KMS-11 (cell line): ENCODE measurements at regions not wholly inside any gene's neighbourhood (a gene's known extent, or its start where the extent isn't known, plus 50 kb on each side); places are given as distances from the start of the nearest gene placed in this dataset.

Experiments
- H2AFZ ChIP-seq: fragments of 200-600 bp; sonication (generic); 2 replicates; pipeline ENCODE4 v1.6.1; 2016; ENCODE audit warnings: antibody characterized with exemption, mixed run types, low read depth
- H3K27ac ChIP-seq: fragments of 200-600 bp; sonication (generic); 2 replicates; pipeline ENCODE4 v1.6.1; 2016; ENCODE audit warnings: mild to moderate bottlenecking, mixed run types
- H3K27me3 ChIP-seq: fragments of 200-600 bp; sonication (generic); 2 replicates; pipeline ENCODE4 v1.6.1; 2017; ENCODE audit warnings: mild to moderate bottlenecking, low read depth, mixed run types, moderate library complexity; ENCODE audit not compliant: insufficient read depth
- H3K36me3 ChIP-seq: fragments of 200-600 bp; sonication (generic); 2 replicates; pipeline ENCODE4 v1.6.1; 2017; ENCODE audit warnings: mild to moderate bottlenecking, mixed run types; ENCODE audit not compliant: insufficient read depth
- H3K4me1 ChIP-seq: fragments of 200-600 bp; sonication (generic); 2 replicates; pipeline ENCODE4 v1.6.1; 2016; ENCODE audit warnings: mild to moderate bottlenecking, low read depth, mixed run types; ENCODE audit not compliant: poor library complexity, severe bottlenecking
- H3K4me2 ChIP-seq: fragments of 200-600 bp; sonication (generic); 2 replicates; pipeline ENCODE4 v1.7.0; 2016; ENCODE audit warnings: mild to moderate bottlenecking, mixed run types
- H3K4me3 ChIP-seq: fragments of 200-600 bp; sonication (generic); IDR thresholded peaks from 2 replicates; pipeline ENCODE4 v1.6.1; 2017; ENCODE audit warnings: low read depth, low read length, mixed read lengths; ENCODE audit not compliant: insufficient read depth
- H3K79me2 ChIP-seq: fragments of 200-600 bp; sonication (generic); 2 replicates; pipeline ENCODE4 v1.6.1; 2016; ENCODE audit warnings: low read depth, mixed run types; ENCODE audit not compliant: insufficient read depth
- H3K9ac ChIP-seq: fragments of 200-600 bp; sonication (generic); 2 replicates; pipeline ENCODE4 v1.6.1; 2016; ENCODE audit warnings: mild to moderate bottlenecking, mixed run types
- H4K20me1 ChIP-seq: fragments of 200-600 bp; sonication (generic); 2 replicates; pipeline ENCODE4 v1.6.1; 2016; ENCODE audit warnings: mild to moderate bottlenecking, mixed run types; ENCODE audit not compliant: insufficient read depth
- CTCF ChIP-seq: fragments of 200-600 bp; sonication (generic); conservative IDR thresholded peaks from 2 replicates; pipeline ENCODE4 v1.6.1; 2017; ENCODE audit warnings: low read depth, mild to moderate bottlenecking, antibody characterized with exemption, low read length, moderate library complexity, mixed read lengths

GRCh38 chr21:35344582-35344981 lies 295.5 kb upstream of the RUNX1 start:
- Histone ChIP-seq H4K20me1 (no peaks in the 10 kb centered on the region), H3K4me1 (no peaks in the 10 kb centered on the region), H3K27me3 (no peaks in the 10 kb centered on the region), H3K4me3 (no peak overlapping the region), H3K27ac (no peak overlapping the region), H3K79me2 (no peaks in the 10 kb centered on the region), H2AFZ (no peak overlapping the region), H3K36me3 (no peaks in the 10 kb centered on the region), H3K9ac (no peak overlapping the region), H3K4me2 (no peak overlapping the region)
- no peak for TF ChIP-seq CTCF

GRCh38 chr21:35343046-35343819 lies 294.1 kb upstream of the RUNX1 start:
- no peaks in the 10 kb centered on the region for H3K27me3 ChIP-seq
- H3K36me3 ChIP-seq, result no peaks in the 10 kb centered on the region
- no peak overlapping the region for H3K4me3 ChIP-seq
- H3K79me2 ChIP-seq, result no peaks in the 10 kb centered on the region
- no peak for TF ChIP-seq CTCF
- no peak overlapping the region for H3K4me2 ChIP-seq
- H2AFZ ChIP-seq, result no peak overlapping the region
- H3K27ac ChIP-seq, result no peak overlapping the region
- no peaks in the 10 kb centered on the region for H4K20me1 ChIP-seq
- H3K9ac ChIP-seq, result no peak overlapping the region
- H3K4me1 ChIP-seq, result no peaks in the 10 kb centered on the region

DNA sequence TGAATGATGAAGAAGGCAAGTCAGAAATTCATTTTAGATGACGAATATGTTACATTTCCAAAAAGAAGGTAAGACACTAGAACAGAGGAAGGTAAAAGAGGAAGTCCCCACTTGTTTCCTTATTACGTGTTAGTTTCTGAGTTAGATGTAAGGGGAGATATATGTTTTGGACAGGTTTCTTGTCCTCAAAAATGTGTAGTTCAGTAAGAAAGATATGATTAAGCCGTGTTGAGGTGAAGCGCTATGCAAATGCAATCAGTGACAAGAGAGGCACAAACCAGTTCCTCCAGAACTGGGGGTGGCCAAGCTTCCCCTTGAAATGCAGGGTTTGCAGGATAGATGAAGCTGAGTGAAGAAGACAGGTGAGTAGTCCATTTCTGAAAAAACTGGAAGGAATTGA lies 293.3 kb upstream of the RUNX1 start:
- H3K4me2 ChIP-seq, result no peak overlapping the region
- H3K4me1 ChIP-seq, result no peaks in the 10 kb centered on the region
- no peaks in the 10 kb centered on the region for H3K79me2 ChIP-seq
- no peak overlapping the region for H3K4me3 ChIP-seq
- H3K36me3 ChIP-seq, result no peaks in the 10 kb centered on the region
- H3K27me3 ChIP-seq, result no peaks in the 10 kb centered on the region
- no peak overlapping the region for H3K27ac ChIP-seq
- H2AFZ ChIP-seq, result no peak overlapping the region
- H3K9ac ChIP-seq, result no peak overlapping the region
- no peaks in the 10 kb centered on the region for H4K20me1 ChIP-seq
- no peak for TF ChIP-seq CTCF

- Histone ChIP-seq H3K27ac (no peak overlapping the region), H2AFZ (no peak overlapping the region), H3K79me2 (no peaks in the 10 kb centered on the region), H3K36me3 (no peaks in the 10 kb centered on the region), H3K27me3 (no peaks in the 10 kb centered on the region), H3K9ac (no peak overlapping the region), H3K4me1 (no peaks in the 10 kb centered on the region), H3K4me3 (no peak overlapping the region), H3K4me2 (no peak overlapping the region), H4K20me1 (no peaks in the 10 kb centered on the region)
- no peak for TF ChIP-seq CTCF
Observed at GRCh38 chr21:35340273-35340672, 291.2 kb upstream of the RUNX1 start.
